Activated CD8-positive, alpha-beta memory T cell treated with anti-CD3 and anti-CD28 coated beads, Interleukin-2, amount 50 U/mL, for 24 hours (primary cell): ENCODE measurements at regions not wholly inside any gene's neighbourhood (a gene's known extent, or its start where the extent isn't known, plus 50 kb on each side); places are given as distances from the start of the nearest gene placed in this dataset.
"Not testable (repeated sequence)": the region's sequence is repeated elsewhere in the genome, so short reads cannot be mapped to it uniquely, and the experiment has no call there.

Experiments
- DNase-seq: peaks from one replicate; pipeline ENCODE4 v3.0.0-alpha.2; 2020; ENCODE audit errors: extremely low read depth

DNA sequence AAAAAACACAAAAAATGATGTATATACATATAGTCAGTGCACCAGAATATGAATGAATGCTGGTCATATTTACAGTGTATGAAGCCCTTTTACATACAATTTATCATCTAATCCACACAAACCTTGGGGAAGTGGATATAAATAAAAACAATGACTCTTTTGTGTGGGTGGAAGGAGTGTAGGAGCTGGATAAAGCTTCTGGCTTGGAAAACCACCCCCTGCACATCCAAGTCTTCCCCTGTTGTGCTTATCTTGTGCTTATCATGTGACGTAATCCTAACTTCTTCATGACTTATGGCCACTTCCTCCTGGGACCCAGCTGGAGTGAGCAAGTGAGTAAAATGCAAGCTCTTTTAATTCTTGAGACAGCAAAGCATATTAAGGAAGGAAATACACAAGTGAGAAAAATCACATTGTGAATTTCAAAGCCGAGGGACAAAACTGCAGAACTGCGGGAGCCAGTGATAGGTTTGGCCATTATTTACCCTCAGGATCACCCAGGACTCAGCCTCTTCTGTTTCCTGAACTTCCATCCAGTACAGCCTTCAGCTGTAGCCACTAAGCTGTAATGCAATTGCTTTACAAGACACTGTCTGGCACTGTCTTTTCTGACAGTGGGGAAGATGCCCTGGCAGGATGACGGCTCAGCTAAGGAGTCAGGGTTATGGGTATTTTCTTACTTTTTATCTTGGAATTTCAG lies 104.0 kb upstream of the PPM1J start:
- DNase-seq, result no peak

DNA sequence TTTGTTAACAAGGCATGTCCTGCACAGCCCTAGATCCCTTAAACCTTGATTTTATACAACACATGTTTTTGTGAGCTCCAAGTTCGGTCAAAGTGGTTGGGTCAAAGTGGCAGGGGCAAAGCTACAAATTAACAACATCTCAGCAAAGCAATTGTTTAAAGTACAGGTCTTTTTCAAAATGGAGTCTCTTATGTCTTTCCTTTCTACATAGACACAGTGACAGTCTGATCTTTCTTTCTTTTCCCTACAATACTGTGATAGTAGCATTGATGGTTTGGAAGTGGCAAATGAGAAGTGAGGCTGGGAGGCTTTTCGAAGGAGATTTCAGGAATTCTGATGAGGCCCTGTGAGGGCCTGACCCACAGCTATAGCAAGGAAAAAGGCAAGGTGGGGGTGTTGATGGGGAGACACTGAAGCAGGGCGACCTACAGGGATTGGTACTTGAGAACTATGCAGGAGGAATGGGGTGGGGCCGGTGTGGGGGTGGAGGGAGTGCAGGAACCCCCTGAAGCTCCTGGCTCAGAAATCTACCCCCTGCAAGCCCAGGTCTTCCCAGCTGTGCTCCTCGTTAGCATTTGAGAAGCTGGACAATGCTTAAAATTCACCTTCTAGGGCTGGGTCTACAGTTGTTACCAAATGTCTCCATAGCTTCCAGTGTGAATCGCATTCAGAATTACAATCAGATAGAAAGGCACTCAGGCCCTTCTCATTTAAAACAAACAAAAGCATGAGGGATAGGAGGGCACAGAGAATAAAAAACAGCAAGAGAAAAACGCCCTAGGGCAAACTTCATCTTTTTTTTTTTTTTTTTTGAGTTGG lies 102.6 kb upstream of the PPM1J start:
- no peak for DNase-seq

DNA sequence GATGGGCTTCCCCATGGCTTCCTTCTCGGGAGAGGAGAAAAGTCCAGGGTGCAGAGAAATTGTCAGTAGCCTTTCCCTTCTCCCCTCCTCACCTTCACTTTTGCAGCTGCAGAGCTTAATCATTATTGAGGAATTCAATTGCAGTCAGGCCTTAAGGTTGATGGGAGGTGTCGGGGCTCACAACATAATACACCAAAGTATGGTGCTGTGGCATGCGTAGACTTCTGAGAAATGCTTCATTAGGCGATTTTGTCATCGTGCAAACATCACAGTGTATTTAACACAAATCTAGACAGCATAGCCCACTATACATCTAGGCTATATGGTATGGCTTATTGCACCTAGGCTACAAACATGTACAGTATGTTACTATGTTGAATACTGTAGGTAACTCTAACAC lies 100.2 kb upstream of the PPM1J start:
- DNase-seq, result no peak

DNA sequence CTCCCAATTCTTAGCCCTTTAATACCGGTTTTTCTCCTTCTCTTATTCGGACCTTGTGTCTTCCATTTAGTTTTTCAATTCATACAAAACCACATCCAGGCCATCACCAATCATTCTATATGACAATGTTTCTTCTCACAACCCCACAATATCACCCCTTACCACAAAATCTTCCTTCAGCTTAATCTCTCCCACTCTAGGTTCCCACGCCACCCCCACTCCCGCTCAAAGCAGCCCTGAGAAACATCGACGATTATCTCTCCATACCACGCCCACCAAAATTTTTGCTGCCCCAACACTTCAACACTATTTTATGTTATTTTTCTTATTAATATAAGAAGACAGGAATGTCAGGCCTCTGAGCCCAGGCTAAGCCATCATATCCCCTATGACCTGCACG lies 99.5 kb upstream of the PPM1J start:
- DNase-seq, result not testable (repeated sequence)

DNA sequence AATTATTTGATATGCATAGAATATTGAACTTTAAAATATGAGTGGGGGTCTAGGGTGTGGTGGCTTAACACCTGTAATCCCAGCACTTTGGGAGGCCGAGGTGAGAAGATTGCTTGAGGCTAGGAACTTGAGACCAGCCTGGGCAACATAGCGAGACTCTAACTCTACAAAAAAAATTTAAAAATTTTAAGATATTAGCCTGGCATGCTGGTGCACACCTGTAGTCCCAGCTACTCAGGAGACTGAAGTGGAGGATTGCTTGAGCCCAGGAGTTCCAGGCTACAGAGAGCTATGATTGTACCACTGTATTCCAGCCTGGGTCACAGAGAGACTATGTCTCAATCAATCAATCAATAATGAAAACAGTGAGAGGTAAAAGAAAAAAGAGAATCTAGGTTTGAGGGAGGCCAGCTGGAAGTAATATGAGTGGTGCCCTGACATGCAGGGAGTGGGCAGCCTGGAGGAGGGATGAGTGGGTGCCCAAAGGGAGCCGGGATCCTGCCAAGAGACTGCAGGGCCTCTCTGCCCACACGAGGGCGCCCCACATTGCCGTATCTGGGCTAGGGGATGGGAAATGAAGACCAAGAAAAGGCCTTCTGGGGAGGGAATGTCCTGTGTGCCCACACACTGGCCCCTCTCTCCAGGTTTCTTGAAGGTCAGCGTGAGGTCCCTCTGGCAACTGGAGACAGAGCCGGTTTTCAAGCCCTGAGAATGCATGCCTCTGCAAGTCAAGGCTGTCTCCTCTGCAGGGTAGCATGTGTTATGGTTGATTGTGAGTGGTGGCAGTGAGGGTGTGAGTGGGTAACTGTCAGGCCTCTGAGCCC lies 93.9 kb upstream of the PPM1J start:
- DNase-seq, result peak; percentile 7

DNA sequence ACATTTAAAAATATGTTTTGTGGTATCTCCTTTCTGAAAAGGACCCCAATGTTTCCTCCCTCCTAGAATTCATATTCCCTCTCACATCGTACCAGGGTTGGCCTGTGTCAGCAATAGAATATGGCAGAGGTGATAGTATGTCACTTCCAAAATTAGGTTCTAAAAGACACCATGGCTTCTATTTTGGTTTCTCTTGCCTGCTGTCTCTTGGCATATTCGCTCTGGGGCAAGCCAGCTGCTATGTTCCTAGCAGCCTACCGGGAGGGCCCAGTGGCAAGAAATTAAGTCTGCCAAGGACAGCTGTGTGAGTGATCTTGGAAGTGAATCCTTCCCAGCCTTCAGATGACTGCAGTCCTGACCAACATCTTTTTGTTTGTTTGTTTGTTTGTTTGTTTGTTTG lies 92.9 kb upstream of the PPM1J start:
- no peak for DNase-seq

DNA sequence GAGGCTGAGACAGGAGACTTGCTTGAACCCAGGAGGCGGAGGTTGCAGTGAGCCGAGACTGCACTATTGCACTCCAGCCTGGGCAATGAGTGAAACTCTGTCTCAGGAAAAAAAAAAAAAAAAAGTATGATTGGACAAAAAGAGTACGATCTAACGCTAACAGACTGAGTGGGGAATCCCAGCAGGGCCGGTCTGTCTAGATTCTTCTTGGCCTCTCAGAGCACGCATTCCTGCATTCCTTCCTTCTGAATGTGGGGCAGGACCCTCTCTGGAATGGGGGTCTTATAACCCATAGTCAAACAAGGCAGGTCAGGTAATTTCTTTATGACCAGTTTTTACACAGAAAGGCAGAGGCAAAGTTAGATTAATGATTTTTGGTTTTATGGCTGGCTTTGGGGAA lies 92.0 kb upstream of the PPM1J start:
- DNase-seq, result no peak

DNA sequence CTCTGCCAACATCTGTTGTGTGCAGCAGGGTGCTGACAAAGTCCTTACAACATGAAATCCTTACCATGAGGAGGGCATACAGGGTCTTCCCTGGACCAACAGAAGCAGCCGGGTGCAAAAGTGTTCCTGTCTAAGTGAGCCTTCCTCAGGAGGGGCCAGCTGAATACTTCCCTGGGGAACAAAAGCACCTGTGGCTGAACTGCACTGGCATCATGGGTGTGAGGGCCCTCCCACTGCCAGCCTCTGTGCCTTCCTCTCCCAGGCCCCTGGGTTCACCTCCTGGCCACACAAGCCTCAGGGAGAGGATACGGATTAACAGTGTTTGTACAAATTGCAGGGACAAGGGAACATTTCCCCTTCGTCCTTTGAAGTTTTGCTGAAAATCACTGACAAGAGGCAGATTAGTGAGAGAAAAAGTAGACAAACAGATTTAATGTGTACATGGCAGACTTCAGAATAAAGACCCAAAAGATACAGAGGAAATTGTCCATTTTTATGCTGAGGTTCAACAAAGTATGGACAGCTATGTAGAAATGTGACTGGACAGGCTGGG lies 91.0 kb upstream of the PPM1J start:
- DNase-seq, result no peak

DNA sequence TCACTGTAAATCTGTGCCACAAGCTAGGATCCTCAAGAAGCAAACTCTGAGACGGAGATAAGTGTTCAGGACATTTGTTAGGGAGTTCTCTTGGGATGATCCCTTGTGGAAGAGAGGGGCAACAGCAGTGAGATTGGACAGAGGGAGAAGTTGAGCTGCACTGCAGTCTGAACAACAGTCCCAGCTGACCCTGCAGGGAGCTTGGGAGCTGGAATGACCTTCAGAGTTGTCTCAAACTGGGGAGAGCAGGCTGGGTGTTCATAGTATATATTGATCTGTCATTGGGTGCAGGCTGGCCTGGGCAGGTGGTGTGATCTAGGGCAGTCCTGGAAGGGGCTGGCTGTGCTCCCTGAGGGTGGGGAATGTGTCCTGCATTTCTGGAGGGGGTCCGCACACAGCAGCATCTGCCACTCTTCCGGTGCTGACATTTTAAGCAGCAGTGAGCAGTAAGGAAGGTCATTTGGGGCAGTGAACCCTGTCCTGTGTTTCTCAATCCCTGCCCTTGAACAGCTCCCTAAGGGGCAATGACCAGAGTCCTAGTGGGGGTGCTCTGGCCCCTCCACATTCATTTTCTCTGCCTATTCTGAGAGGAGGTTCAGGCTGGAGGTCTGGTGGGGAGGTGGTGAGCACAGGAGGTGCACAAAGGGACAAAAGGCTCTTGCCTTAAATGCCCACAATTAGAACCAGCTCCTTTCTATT lies 90.2 kb upstream of the PPM1J start:
- DNase-seq, result no peak

DNA sequence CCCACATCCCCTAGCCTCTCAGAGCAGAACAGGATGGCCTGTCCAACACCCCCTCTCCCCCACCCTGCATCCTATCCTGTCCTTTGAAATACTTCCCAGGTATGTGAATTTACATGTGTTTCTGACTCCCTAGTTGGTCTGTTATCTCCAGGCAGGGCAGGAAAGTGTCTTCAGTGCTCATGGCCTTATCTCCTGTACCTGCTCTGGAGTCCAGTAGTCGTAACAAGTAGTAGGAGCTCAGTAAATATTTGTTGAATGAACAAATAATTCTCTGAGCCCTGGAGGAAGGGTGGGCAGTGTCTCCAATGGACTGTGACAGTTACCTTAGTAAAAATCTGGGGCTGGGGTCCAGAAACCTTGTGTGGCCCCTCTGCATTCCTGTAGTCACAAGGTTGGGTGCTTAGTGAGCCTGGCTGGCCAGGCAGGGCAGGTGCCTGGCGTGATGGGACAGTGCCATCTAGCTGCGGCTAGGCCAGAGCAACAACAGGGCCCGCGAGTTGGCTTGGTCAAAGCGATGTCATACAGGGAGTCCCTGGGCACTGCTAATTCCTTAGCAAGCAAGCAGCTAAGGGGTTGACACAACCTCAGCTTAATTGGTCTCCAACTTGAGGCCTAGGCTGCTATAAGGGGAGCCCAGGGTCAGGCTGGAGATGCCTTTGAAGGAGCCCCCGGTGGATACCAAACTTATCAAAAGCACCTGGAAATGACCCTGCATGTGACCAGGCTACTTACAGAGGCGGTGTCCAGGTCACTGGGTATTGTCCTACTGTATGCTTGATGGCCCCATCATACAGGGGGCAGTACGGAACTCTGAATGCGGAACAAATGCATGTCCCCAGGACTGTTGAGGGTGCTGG lies 89.0 kb upstream of the PPM1J start:
- DNase-seq, result no peak

DNA sequence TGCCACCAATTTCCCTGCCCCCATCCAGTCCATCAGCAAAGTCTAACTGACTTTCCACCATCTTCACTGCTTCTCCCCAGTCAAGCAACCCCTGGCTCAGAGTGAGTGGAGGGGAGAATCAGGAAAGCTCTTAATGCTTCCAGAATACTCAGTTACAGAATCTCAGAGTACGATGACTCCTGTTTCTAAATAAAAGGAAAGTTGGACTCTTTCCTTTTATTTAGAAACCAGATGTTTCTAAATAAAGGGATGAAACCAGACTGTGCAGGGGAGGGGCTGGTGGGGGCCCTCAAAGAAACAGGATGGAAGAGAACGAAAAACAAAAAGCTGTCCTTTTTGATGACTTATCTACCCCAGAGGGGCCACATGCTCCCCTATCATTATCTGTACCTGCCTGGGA lies 85.2 kb upstream of the PPM1J start:
- no peak for DNase-seq

DNA sequence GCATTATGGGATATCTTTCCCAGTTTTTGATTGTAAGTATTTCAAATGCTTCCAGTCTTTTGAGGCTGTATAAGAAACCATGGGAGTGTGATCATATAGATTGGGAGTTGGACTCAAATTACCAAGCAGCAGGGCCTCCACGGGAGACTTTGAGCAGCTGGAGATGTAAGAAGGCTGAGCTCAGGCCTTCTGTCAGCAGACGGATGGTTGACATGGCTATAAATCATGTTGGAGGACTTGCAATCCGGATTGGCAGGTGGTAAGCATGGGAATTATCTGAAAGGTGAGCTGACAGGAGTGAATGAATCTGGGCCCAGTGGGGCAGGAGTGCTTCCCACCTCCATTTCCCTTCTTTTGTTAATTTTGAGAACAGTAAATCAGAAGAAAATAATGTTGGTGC lies 83.2 kb upstream of the PPM1J start:
- no peak for DNase-seq

DNA sequence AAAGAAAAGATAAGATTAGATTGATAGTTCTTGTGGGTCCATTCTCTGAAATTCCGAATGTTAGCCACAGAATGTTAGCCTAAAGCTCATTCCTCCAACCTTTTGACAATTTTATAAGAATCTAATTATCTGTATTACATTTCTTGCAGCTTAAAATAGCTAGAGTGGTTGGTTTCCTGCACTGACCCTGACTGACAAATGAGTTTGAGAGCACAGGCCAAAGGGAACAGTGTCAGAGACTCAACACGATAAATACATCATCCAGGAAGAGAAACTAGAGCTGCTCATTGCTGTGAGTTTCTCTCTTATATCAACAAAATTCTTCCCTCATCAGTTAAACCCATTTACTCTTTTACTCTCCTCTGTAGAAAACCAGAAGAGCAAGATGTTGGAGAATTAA lies 82.1 kb upstream of the PPM1J start:
- no peak for DNase-seq

DNA sequence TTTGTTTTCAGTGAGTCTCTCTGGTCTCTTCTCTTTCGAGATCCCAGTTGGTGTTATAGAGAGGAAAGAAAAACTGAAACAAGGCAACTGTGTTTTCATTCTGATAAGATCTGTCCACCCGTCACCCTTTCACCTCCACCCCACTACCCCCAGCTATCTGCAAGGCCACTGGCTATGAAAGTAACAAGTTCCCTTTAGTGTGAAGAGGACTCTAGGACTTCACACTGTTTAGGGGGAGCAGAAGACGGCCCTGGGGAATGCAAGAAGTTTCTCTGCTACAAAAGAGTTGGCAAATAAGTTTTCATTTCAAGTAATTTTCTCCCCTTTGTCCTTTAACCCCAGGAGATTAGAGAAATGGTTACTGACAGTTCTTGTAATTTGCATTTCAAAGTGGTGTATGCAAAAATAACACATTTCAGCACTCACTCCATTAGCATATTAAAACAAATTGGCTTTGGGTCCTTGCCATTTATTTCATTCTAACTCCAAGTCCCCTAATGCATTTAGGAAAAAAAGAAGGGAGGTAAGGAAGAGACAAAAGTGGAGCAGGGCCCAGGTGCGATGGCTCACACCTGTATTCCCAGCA lies 79.6 kb upstream of the PPM1J start:
- no peak for DNase-seq

DNA sequence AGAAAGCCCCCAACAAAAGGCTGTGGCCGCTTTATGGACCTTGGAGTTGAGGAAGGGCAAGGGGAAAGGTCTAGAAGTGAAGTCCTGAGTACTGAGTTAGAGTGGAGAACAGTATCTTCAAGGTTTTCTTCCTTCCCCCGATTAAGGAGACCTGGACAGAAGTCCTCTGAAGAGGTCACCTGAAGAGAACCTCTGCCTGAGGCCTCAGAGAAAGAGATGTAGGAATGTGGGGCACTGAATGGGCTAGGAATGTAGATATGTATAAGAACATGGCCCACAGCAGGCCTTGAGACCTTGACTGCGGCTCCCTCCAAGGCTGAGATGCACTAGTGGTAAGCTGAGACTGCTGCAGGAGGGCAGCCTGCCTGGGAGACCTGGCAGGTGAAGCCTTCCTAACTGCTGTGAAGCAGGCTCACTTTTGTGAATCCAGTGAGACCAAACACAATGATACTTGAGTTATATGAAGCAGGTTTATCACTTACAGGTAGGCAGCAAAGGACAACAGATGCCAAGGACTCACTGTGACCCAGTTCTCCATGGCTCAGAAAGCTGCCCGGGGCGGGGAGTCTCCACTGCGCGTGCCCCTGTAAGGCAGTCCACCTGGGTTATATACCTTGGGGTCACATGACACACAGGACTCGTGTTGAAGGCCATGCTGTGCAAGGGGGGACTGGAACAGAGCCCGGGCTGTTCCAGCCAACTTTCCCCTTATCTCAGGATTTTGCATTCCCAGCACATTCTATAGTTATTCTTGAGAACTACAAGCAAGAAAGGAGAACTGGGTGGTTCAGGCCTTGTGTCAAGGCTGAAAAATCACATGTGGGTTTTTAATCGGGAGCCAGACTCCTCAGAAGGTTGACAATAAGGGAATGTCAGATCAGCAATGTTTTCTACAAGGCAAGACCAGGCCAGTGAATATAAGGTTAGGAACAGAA lies 78.8 kb upstream of the PPM1J start:
- no peak for DNase-seq

DNA sequence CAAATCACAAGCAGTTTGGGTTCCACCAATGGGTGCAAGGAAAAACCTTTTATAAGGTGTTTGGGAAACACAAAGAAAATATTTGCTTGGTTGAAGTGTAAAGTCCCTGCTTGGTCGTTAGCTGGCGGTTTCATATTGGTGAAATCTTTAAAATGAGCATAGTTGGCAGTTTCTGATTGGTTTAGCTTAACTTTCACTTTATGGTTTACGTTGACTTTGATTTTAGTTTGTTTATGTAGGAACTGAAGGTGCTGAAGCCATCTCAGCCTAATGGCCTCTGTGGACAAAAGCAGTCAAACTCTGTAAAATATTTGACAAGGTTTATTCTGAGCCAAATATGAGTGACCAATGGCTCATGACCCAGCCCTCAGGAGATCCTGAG lies 76.6 kb upstream of the PPM1J start:
- no peak for DNase-seq

DNA sequence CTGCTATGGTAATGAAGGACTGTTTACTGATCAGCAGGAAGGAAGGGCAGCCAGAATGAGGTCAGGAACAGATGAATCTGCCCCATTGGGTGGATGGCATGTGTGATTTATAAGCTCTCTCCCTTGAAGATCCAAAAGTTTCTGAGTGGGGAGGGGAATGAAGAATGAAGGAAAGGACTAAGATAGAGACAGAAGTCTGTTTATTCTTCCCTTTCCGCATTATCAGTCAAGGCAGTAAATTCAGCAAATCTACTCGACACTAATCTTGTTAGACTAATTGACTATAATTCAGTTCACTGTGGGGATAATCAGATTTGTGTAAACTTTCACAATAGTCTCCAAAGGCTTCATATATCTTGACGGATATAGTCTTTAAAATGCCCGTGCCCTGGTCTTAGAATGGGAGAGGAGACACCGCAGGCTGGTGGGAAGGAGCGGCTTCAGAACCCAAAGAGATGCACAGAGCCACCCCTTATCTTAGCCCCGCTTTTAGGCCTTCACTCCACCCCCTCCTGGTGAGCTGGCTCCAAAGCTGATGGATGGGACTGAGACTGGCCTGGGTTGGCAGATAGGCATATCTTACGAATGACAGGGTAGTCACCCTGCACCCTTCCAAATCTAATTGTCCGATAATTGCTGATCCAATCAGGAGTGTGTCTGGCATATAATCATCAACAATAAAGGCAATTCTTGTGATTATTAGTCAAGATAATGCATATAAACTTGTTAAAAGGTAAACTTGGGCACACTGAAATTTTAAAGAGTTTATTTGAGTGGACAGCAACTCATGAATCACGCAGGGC lies 76.0 kb upstream of the PPM1J start:
- no peak for DNase-seq

DNA sequence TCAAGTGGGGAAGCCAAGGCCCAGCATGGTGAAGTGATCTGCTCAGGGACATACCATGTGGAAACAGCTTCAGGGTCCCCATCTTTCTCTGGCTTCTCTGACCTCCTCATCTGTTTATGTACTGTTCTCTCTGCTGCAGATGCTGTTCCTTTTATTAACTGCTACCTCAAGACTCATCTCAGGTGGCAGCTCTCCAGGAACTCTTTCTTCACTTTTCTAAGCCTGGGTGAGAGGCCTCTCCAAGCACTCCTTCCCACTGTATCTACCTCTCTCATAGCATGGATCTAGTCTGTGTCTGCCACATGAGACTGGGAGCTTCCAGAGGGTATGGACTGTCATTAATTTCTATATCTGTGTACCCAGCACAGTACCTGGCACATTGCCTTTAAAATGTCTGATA lies 73.4 kb upstream of the PPM1J start:
- DNase-seq, result no peak
